Muscle layer of duodenum (tissue), 2 donors: ENCODE measurements at regions not wholly inside any gene's neighbourhood (a gene's known extent, or its start where the extent isn't known, plus 50 kb on each side); places are given as distances from the start of the nearest gene placed in this dataset.
A peak's percentile ranks its signal among the peaks of the same experiment; 100 is the strongest.

Experiments used
- H3K27ac ChIP-seq: one replicate; pipeline ENCODE4 v1.7.0; 2013; ENCODE audit warnings: mild to moderate bottlenecking, low read length
- H3K27me3 ChIP-seq: one replicate; pipeline ENCODE4 v1.7.0; 2013; ENCODE audit warnings: low read depth, mild to moderate bottlenecking, control low read depth, low read length
- H3K36me3 ChIP-seq, 2 donors: one replicate each; pipeline ENCODE4 v1.7.0; 2013; ENCODE audit warnings: low read length in 2 of 2, control low read depth in 1 of 2, mild to moderate bottlenecking in 1 of 2; ENCODE audit not compliant: insufficient read depth in 2 of 2, control insufficient read depth in 1 of 2
- H3K4me1 ChIP-seq, 2 donors: one replicate each; pipeline ENCODE4 v1.7.0; 2013; ENCODE audit warnings: low read length in 2 of 2, mild to moderate bottlenecking in 2 of 2, control low read depth in 1 of 2, moderate library complexity in 1 of 2; ENCODE audit not compliant: insufficient read depth in 2 of 2, control insufficient read depth in 1 of 2
- H3K4me3 ChIP-seq, 2 donors: one replicate each; pipeline ENCODE4 v1.7.0; 2013; ENCODE audit warnings: low read length in 2 of 2, low read depth in 1 of 2, mild to moderate bottlenecking in 1 of 2
- H3K9me3 ChIP-seq, 2 donors: one replicate each; pipeline ENCODE4 v1.7.0; 2013; ENCODE audit warnings: low read length in 2 of 2, control low read depth in 1 of 2, mild to moderate bottlenecking in 1 of 2; ENCODE audit not compliant: control insufficient read depth in 1 of 2
- donor health status: healthy.

GRCh38 chr3:21357241-21357640 is 393.8 kb downstream of the ZNF385D start:
- H3K36me3 ChIP-seq: no peaks in the 10 kb centered on the region
- no peaks in the 10 kb centered on the region for H3K27me3 ChIP-seq

GRCh38 chr3:21356402-21356801 is 394.6 kb downstream of the ZNF385D start:
- Histone ChIP-seq H3K9me3 (peaks cover 0 to 10% of the 10 kb centered on the region in 2 donors), H3K4me1 (no peaks in the 10 kb centered on the region), H3K27me3 (no peaks in the 10 kb centered on the region), H3K4me3 (no peak overlapping the region), H3K27ac (no peak overlapping the region), H3K36me3 (no peaks in the 10 kb centered on the region)

More at GRCh38 chr3:21357241-21357640, 393.8 kb downstream of the ZNF385D start:
- no peak overlapping the region for H3K27ac ChIP-seq
- no peaks in the 10 kb centered on the region for H3K4me1 ChIP-seq
- peaks cover 0 to 10% of the 10 kb centered on the region in 2 donors for H3K9me3 ChIP-seq
- H3K4me3 ChIP-seq: no peak overlapping the region

GRCh38 chr3:21345382-21345976 is 405.5 kb downstream of the ZNF385D start:
- no peak overlapping the region for H3K4me3 ChIP-seq
- no peaks in the 10 kb centered on the region for H3K9me3 ChIP-seq
- no peaks in the 10 kb centered on the region for H3K36me3 ChIP-seq
- no peaks in the 10 kb centered on the region for H3K27me3 ChIP-seq
- H3K4me1 ChIP-seq: no peaks in the 10 kb centered on the region
- H3K27ac ChIP-seq: no peak overlapping the region

GRCh38 chr3:21331857-21332256 is 419.2 kb downstream of the ZNF385D start:
- Histone ChIP-seq H3K27ac (no peak overlapping the region), H3K4me1 (no peaks in the 10 kb centered on the region)

GRCh38 chr3:21331321-21331720 is 419.7 kb downstream of the ZNF385D start:
- H3K9me3 ChIP-seq: no peaks in the 10 kb centered on the region
- H3K27me3 ChIP-seq: no peaks in the 10 kb centered on the region
- no peak overlapping the region for H3K4me3 ChIP-seq
- no peaks in the 10 kb centered on the region for H3K4me1 ChIP-seq
- H3K36me3 ChIP-seq: no peaks in the 10 kb centered on the region
- no peak overlapping the region for H3K27ac ChIP-seq

More at GRCh38 chr3:21331857-21332256, 419.2 kb downstream of the ZNF385D start:
- H3K36me3 ChIP-seq: no peaks in the 10 kb centered on the region
- no peaks in the 10 kb centered on the region for H3K27me3 ChIP-seq
- no peak overlapping the region for H3K4me3 ChIP-seq
- H3K9me3 ChIP-seq: no peaks in the 10 kb centered on the region

GRCh38 chr3:21330293-21330692 is 420.7 kb downstream of the ZNF385D start:
- Histone ChIP-seq H3K4me3 (peak overlapping the region in 1 of 2 donors; percentile 27), H3K36me3 (no peaks in the 10 kb centered on the region), H3K9me3 (no peaks in the 10 kb centered on the region), H3K4me1 (no peaks in the 10 kb centered on the region), H3K27ac (no peak overlapping the region), H3K27me3 (no peaks in the 10 kb centered on the region)

- no peaks in the 10 kb centered on the region for H3K9me3 ChIP-seq
- no peak overlapping the region for H3K4me3 ChIP-seq
- no peaks in the 10 kb centered on the region for H3K4me1 ChIP-seq
- no peak overlapping the region for H3K27ac ChIP-seq
- no peaks in the 10 kb centered on the region for H3K27me3 ChIP-seq
- no peaks in the 10 kb centered on the region for H3K36me3 ChIP-seq
Measured at GRCh38 chr3:21328711-21329390, 422.2 kb downstream of the ZNF385D start.

- Histone ChIP-seq H3K4me1 (no peaks in the 10 kb centered on the region), H3K27me3 (no peaks in the 10 kb centered on the region), H3K27ac (no peak overlapping the region), H3K9me3 (no peaks in the 10 kb centered on the region), H3K4me3 (no peak overlapping the region), H3K36me3 (no peaks in the 10 kb centered on the region)
Measured at GRCh38 chr3:21326704-21327475, 424.1 kb downstream of the ZNF385D start.

GRCh38 chr3:21314688-21315087 is 436.3 kb downstream of the ZNF385D start:
- H3K27ac ChIP-seq: no peak overlapping the region
- H3K9me3 ChIP-seq: no peaks in the 10 kb centered on the region
- no peaks in the 10 kb centered on the region for H3K36me3 ChIP-seq
- no peaks in the 10 kb centered on the region for H3K27me3 ChIP-seq
- no peak overlapping the region for H3K4me3 ChIP-seq
- no peaks in the 10 kb centered on the region for H3K4me1 ChIP-seq

- no peak overlapping the region for H3K4me3 ChIP-seq
- H3K36me3 ChIP-seq: no peaks in the 10 kb centered on the region
- no peaks in the 10 kb centered on the region for H3K4me1 ChIP-seq
- H3K9me3 ChIP-seq: no peaks in the 10 kb centered on the region
- no peak overlapping the region for H3K27ac ChIP-seq
- H3K27me3 ChIP-seq: no peaks in the 10 kb centered on the region
Measured at GRCh38 chr3:21310891-21311290, 440.1 kb downstream of the ZNF385D start.

GRCh38 chr3:21310161-21310560 is 440.8 kb downstream of the ZNF385D start:
- Histone ChIP-seq H3K27me3 (no peaks in the 10 kb centered on the region), H3K4me1 (no peaks in the 10 kb centered on the region), H3K27ac (no peak overlapping the region), H3K4me3 (no peak overlapping the region), H3K36me3 (no peaks in the 10 kb centered on the region), H3K9me3 (no peaks in the 10 kb centered on the region)
